Dedifferentiated amniotic fluid mesenchymal stem cell (primary cell): ENCODE measurements at regions not wholly inside any gene's neighbourhood (a gene's known extent, or its start where the extent isn't known, plus 50 kb on each side); places are given as distances from the start of the nearest gene placed in this dataset.

Experiments
- DNase-seq: peaks from one replicate; pipeline ENCODE4 v3.0.0-alpha.2; 2016; ENCODE audit errors: extremely low spot score

- no peak for DNase-seq
Measured at GRCh38 chr17:34172390-34172918, 82.6 kb upstream of the CCL2 start.

GRCh38 chr17:34173241-34173640 lies 81.8 kb upstream of the CCL2 start:
- no peak for DNase-seq

DNA sequence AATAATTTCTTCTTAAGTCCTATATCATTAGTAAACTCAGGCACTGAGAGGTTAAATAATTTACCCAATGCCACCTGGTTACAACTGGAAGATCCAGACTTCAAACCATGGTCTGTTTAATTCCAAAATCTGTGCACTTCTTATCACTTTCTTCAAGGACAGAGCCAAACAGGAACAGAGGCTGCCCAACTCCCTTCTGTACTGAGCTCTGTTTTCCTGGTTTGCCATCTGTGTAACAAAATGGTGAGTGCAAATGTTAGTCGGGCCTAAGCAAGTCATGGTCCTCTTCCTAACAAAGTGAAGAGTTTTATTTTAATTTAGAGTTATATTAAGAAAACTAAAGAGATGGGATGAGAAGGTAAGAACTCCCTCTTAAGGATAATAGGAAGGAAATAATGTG lies 80.6 kb upstream of the CCL2 start:
- DNase-seq = no peak

- DNase-seq = no peak
Measured at GRCh38 chr17:34176440-34176839, 78.6 kb upstream of the CCL2 start.

GRCh38 chr17:34177642-34178041 lies 77.4 kb upstream of the CCL2 start:
- no peak for DNase-seq

- no peak for DNase-seq
Measured at GRCh38 chr17:34178092-34178491, 77.0 kb upstream of the CCL2 start.

DNA sequence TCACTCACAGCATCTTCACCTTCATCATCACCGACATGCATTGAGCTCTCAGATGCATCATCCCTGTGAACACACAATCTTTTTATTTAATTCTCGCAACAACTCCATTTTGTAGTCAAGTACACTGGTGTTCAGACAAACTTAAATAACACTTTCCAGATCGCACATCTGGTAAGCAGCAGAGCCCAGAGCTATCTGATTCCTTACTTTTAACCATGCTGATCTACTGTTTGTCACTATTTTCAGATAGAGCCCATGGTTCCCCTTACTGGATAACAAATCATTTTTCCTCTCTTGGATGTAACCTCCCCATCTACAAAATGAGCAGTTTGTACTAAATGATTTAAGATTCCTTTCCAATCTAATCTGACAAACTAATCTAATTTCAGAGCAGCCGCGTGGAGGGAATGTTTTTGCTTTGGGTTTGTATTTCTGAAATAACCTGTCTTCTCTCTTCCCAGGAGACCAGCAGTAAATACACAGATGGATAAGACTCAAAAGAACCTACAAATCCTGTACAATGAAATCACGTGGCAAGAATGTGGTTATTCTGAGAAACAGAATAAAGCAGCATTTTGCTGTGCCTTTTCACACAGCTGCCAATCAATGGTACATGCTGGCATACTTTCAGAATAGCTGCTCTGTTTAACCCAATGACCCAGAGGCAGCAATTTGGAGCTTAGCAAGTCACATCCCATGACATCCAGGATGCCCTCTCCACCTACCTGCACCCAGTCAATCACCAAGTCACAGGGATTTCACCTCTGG lies 72.9 kb upstream of the CCL2 start:
- DNase-seq = no peak

GRCh38 chr17:34195987-34196386 lies 59.1 kb upstream of the CCL2 start:
- DNase-seq = no peak

- no peak for DNase-seq
Measured at GRCh38 chr17:34198519-34198918, 56.6 kb upstream of the CCL2 start.

- no peak for DNase-seq
Measured at GRCh38 chr17:34199454-34199853, 55.6 kb upstream of the CCL2 start.

DNA sequence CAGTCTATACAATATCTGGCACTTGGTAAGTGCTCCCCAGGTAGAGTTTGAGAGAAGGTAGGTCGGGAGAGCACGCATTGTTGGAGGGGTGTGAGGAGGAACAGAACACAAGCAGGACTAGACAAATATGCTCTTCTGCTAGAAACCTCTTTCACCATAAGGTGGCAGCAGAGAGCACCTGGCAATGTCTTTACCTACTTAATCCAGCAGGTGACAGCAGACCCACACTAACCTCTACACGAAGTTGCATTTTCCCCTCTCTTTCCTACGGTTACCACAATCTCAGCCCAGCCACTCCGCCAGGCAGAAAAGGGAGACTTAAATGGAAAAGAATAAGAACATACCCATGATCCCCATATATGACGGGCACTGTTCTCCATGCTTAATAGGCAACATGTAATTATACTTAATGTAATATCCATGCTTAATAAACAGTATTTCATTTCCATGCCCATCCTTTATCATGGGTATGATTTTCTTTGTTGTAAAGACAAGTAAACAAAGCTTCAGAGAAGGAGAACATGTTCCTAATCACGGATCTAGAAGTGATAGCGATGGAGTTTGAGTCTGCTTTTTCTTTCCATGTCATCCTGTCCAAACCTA lies 55.1 kb upstream of the CCL2 start:
- DNase-seq = peak; percentile 85

- no peak for DNase-seq
Measured at GRCh38 chr17:34201225-34201624, 53.9 kb upstream of the CCL2 start.

DNA sequence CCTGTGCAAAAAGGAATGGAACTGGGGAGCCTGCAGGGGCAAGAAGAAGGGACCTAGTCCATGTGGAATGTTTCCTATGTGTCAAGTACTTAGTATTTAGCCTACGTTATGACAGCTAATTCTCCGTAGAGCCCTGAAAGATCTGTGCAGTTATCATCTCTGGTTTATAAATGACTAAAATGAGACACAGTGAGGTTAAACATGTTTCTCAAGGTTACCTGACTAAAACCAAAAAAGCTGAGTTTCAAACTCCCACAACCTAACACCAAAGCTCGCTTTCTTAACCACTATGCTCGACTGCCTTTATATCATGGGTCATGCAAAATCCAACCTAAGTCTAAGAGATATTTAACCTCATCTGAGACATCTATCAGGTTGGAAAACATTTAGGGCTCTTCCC lies 53.3 kb upstream of the CCL2 start:
- DNase-seq = no peak

DNA sequence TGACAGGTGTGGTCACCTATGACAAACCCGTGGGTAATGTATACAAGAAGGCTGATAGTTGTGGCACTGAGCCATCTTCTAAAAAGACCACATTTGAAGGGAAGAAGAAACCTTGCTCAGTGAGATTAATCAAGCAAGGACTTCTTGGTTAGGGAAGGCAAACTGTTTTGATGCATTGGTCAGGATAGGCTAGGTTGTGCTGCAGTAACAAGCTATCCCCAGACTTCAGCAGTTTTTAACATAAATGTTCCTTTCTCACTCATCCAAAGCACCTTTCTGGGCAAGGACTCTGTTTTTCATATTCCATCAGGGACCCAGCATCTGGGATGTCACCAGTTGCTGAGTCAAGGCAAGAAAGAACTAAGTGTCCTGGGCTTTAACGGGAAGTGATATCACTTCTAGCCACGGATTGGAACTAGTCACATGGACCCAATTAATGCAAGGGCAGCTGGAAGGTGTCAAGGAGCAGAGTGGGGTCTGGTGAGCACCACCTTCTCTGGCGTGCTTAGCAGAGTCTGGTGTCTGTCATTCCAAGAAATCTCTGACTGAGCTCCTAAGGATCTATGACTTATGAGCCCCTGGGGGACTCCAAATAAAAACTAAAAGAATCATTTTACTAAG lies 52.0 kb upstream of the CCL2 start:
- no peak for DNase-seq

- no peak for DNase-seq
Measured at GRCh38 chr17:34204402-34204801, 50.7 kb upstream of the CCL2 start.
